T-helper 17 cell (primary cell): ENCODE measurements at regions not wholly inside any gene's neighbourhood (a gene's known extent, or its start where the extent isn't known, plus 50 kb on each side); places are given as distances from the start of the nearest gene placed in this dataset.
A peak's percentile ranks its signal among the peaks of the same experiment; 100 is the strongest.

Experiments used
- ATAC-seq: fragments of 150-1000 bp; cut with Tn5 transposase; 2 replicates; pipeline ENCODE4 v1.10.0; 2021; ENCODE audit warnings: mild to moderate bottlenecking, moderate library complexity
- DNase-seq, 3 donors: peaks; one replicate each; pipeline versions ENCODE4 v3.0.0 to v3.0.0-alpha.2; 2020 to 2021
- H3K9me3 ChIP-seq: one replicate; pipeline ENCODE4 v1.7.0; 2013; ENCODE audit warnings: low read length, mild to moderate bottlenecking; ENCODE audit not compliant: control insufficient read depth, poor library complexity, severe bottlenecking
- H3K27ac Mint-ChIP-seq: one replicate; pipeline ENCODE4 v1.8.0; 2022; ENCODE audit warnings: mild to moderate bottlenecking, moderate library complexity, mixed read lengths
- H3K27me3 Mint-ChIP-seq: one replicate; pipeline ENCODE4 v1.8.0; 2022; ENCODE audit warnings: mixed read lengths
- H3K36me3 Mint-ChIP-seq: one replicate; pipeline ENCODE4 v1.8.0; 2022; ENCODE audit warnings: low read depth, mixed read lengths
- H3K4me1 Mint-ChIP-seq: one replicate; pipeline ENCODE4 v1.8.0; 2022; ENCODE audit warnings: mild to moderate bottlenecking, mixed read lengths
- H3K4me3 Mint-ChIP-seq: one replicate; pipeline ENCODE4 v1.8.0; 2022; ENCODE audit warnings: mild to moderate bottlenecking, moderate library complexity, mixed read lengths

- no peaks in the 10 kb centered on the region for H3K9me3 ChIP-seq
- Mint-ChIP-seq H3K4me3 (no peak overlapping the region), H3K4me1 (no peaks in the 10 kb centered on the region), H3K36me3 (no peaks in the 10 kb centered on the region), H3K27ac (no peak overlapping the region), H3K27me3 (no peaks in the 10 kb centered on the region)
- ATAC-seq (no peak), DNase-seq (no peak)
Observed at GRCh38 chr14:34106310-34106709, 155.4 kb upstream of the EGLN3 start.

DNA sequence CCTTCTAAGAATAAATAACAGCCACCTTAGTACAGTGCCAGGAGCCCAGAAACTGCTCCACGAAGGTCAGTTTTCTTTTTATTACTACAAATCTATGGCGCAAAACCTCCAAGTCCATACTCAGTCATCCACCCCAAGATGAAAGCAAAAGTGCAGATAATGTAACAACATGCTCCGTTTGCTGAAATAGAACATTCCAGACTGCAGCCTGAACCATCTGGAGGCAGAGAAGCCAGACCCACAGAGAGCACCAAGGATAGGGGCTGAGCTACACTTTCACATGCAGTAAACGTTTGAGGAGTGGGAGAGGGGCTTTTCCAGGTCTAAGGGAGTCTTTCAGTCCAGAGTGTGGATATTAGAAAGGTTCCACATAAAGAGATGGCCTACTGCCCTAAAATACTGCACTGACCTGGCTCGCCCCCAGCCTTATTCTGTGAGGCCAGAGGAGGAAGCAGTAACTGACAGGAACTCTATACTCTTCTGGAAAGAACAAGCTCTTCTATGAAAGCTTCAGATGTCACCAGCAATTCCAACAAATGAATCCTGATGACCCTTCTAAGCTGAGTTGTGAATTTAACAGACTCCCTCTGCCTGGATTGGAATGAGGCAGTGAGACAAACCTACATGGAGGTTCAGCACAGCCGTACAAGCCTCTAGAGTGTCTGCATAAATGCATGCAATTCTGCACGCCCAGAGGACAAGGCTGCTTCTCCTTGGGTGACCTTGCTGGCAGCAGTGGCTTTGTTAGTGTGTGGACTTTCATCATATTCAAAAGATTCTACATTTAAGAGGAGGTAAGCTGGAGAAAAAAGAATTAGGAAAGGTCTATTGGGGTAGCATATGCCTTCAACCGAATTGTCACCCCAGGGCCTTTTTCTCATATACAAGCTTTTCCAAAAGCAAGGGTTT is 153.9 kb upstream of the EGLN3 start:
- no peaks in the 10 kb centered on the region for H3K36me3 Mint-ChIP-seq
- DNase-seq: no peak
- no peaks in the 10 kb centered on the region for H3K27me3 Mint-ChIP-seq
- H3K4me1 Mint-ChIP-seq: no peaks in the 10 kb centered on the region
- H3K27ac Mint-ChIP-seq: no peak overlapping the region
- no peak for ATAC-seq
- no peak overlapping the region for H3K4me3 Mint-ChIP-seq
- H3K9me3 ChIP-seq: no peaks in the 10 kb centered on the region

- no peaks in the 10 kb centered on the region for H3K36me3 Mint-ChIP-seq
- H3K9me3 ChIP-seq: no peaks in the 10 kb centered on the region
- no peak overlapping the region for H3K27ac Mint-ChIP-seq
- no peak for DNase-seq
- no peaks in the 10 kb centered on the region for H3K27me3 Mint-ChIP-seq
- H3K4me1 Mint-ChIP-seq: peaks cover 7% of the 10 kb centered on the region
- H3K4me3 Mint-ChIP-seq: no peak overlapping the region
- ATAC-seq: no peak
Observed at GRCh38 chr14:34103176-34103575, 152.3 kb upstream of the EGLN3 start.

GRCh38 chr14:34099635-34100034 is 148.8 kb upstream of the EGLN3 start:
- ATAC-seq (no peak), DNase-seq (no peak)
- no peak overlapping the region for H3K4me3 Mint-ChIP-seq
- H3K27me3 Mint-ChIP-seq: no peaks in the 10 kb centered on the region
- no peaks in the 10 kb centered on the region for H3K36me3 Mint-ChIP-seq
- H3K9me3 ChIP-seq: no peaks in the 10 kb centered on the region
- peaks cover 7% of the 10 kb centered on the region for H3K4me1 Mint-ChIP-seq
- H3K27ac Mint-ChIP-seq: no peak overlapping the region

GRCh38 chr14:34098985-34099349 is 148.1 kb upstream of the EGLN3 start:
- DNase-seq: no peak
- no peak for ATAC-seq
- H3K9me3 ChIP-seq: no peaks in the 10 kb centered on the region
- Mint-ChIP-seq H3K27me3 (no peaks in the 10 kb centered on the region), H3K27ac (no peak overlapping the region), H3K36me3 (no peaks in the 10 kb centered on the region), H3K4me3 (no peak overlapping the region), H3K4me1 (peaks cover 12% of the 10 kb centered on the region)

DNA sequence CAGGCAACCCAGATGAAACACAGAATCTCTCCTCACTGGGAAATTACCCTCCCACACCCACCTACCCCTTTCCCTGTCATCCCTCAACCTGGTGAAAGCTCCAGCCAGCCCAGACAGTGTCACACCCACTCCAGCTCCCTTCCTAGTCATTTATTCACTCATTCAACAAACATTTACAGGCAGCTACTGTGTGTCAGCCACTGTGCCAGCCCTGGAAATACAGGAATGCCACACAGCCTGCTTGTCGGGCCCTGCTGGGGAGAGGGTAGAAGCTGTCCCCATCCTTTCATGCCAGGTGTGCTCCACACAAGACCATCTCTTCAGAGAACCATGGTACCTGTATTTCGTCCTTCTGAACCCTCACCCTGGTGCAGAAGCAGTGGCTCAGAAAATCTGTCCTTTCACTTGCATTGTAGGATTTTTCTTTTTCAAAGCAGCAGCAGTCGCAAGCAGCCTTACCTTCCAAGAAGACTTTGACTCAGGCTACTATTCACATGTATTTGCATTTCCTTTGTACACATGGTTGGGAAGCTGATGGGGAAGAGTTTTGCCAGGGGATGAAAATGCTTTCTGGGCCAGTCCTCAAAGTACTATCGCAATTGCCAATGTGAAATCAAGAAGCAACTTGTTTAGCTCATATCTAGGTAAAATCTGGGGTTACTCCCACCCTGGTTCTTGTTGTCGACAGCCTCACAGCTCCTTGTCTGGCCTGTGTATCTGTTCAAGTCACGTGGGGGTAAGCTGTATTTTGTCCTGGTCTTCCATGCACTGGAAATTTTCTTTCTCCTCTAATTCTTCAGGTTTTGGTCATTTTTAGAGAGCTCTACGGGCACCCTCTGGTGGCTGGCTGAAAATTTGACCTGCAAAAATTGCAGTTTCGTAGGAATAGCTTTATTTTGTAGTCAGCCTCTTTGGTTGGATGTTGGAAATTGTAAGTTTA is 147.4 kb upstream of the EGLN3 start:
- no peaks in the 10 kb centered on the region for H3K27me3 Mint-ChIP-seq
- no peaks in the 10 kb centered on the region for H3K36me3 Mint-ChIP-seq
- H3K9me3 ChIP-seq: no peaks in the 10 kb centered on the region
- peaks cover 16% of the 10 kb centered on the region for H3K4me1 Mint-ChIP-seq
- no peak overlapping the region for H3K27ac Mint-ChIP-seq
- DNase-seq (peak in 1 of 3 donors; percentile 8), ATAC-seq (no peak)
- H3K4me3 Mint-ChIP-seq: no peak overlapping the region

DNA sequence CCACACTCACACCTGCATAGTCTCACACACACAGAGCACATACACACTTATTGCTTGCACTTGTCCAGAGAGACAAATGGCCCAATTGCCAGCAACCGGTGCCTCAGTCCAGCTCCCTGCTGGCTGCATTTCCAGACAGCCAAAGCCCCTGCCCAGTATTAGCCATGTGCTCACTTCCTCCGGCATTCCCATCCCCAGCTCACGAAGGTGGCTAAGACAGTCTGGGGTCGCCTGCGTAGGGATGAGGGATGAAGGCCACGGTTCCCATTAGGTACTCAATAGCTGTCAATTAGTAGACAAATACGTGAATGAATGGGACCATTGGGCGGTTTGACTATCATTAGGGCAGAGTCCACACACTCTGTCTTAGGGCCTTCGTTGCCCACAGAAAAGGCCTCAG is 146.8 kb upstream of the EGLN3 start:
- Mint-ChIP-seq H3K36me3 (no peaks in the 10 kb centered on the region), H3K4me3 (no peak overlapping the region), H3K27me3 (no peaks in the 10 kb centered on the region), H3K27ac (no peak overlapping the region), H3K4me1 (peaks cover 16% of the 10 kb centered on the region)
- DNase-seq (no peak), ATAC-seq (no peak)
- no peaks in the 10 kb centered on the region for H3K9me3 ChIP-seq

DNA sequence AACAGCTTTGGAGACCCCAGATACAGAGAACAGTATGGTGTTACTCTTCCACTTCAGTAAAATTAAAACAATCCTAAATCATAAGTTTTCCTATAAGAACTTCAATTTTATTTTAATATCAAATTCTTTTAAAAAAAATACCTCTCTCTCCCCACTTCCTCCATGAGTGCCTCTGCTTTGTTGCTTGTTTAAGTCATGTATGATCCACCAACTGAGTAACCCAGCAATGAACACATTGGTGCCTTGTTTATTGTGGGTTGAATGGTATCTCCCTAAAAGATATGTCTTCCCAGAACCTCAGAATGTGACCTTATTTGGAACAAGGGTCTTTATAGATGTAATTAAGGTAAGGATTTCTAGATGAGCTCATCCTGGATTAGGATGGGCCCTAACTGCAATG is 143.5 kb upstream of the EGLN3 start:
- peaks cover 22% of the 10 kb centered on the region for H3K4me1 Mint-ChIP-seq
- ATAC-seq (no peak), DNase-seq (no peak)
- H3K36me3 Mint-ChIP-seq: no peaks in the 10 kb centered on the region
- H3K27ac Mint-ChIP-seq: peak overlapping the region; percentile 46
- no peaks in the 10 kb centered on the region for H3K27me3 Mint-ChIP-seq
- H3K9me3 ChIP-seq: no peaks in the 10 kb centered on the region
- H3K4me3 Mint-ChIP-seq: no peak overlapping the region

GRCh38 chr14:34093883-34094282 is 143.0 kb upstream of the EGLN3 start:
- Mint-ChIP-seq H3K27me3 (no peaks in the 10 kb centered on the region), H3K4me1 (peaks cover 22% of the 10 kb centered on the region), H3K27ac (peak overlapping the region; percentile 46)

DNA sequence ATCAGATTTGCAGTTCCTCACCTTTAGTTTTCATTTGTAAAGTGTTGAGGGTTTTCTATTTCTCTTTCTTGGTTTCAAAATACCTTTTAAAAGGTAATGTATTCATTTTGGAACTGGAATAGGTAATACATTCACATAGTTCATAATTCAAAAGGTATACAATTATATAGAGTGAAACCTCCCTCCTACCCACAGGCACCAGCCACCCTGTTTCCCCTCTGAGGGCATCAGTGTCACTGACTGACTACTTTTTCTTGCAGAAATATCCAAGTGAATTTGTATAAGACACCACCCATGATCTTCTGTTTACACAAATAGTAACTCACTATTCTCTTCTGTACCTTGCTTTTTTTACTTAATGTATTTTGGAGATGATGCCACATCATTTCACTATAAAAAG is 139.6 kb upstream of the EGLN3 start:
- ATAC-seq: no peak
- Mint-ChIP-seq H3K27ac (no peak overlapping the region), H3K36me3 (no peaks in the 10 kb centered on the region), H3K4me3 (no peak overlapping the region), H3K27me3 (no peaks in the 10 kb centered on the region), H3K4me1 (peaks cover 15% of the 10 kb centered on the region)
- H3K9me3 ChIP-seq: no peaks in the 10 kb centered on the region
- no peak for DNase-seq

More at GRCh38 chr14:34093883-34094282, 143.0 kb upstream of the EGLN3 start:
- ATAC-seq (peak; percentile 28), DNase-seq (no peak)
- H3K9me3 ChIP-seq: no peaks in the 10 kb centered on the region
- no peak overlapping the region for H3K4me3 Mint-ChIP-seq
- H3K36me3 Mint-ChIP-seq: no peaks in the 10 kb centered on the region

DNA sequence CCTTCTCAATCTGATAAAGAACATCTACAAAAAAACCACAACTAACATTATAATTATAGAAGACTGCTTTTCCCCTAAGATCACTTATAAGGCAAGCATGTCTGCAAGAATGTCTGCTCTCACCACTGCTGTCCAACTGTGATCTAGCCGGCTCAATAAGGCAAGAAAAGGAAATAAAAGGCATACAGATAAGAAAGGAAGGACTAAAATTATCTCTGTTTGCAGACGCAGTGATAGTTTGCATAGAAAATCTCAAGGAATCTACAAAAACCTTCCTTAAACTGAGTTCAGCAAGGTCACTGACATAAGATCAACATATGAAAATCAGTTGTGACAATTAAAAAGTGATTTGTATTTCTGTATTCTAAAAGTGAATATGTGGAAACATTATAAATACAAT is 138.0 kb upstream of the EGLN3 start:
- no peak for DNase-seq
- Mint-ChIP-seq H3K27ac (no peak overlapping the region), H3K4me1 (peaks cover 10% of the 10 kb centered on the region), H3K36me3 (no peaks in the 10 kb centered on the region), H3K4me3 (no peak overlapping the region), H3K27me3 (no peaks in the 10 kb centered on the region)
- no peak for ATAC-seq
- H3K9me3 ChIP-seq: no peaks in the 10 kb centered on the region

GRCh38 chr14:34087571-34087970 is 136.7 kb upstream of the EGLN3 start:
- Mint-ChIP-seq H3K36me3 (no peaks in the 10 kb centered on the region), H3K4me1 (peaks cover 6% of the 10 kb centered on the region), H3K27me3 (no peaks in the 10 kb centered on the region), H3K27ac (no peak overlapping the region), H3K4me3 (no peak overlapping the region)
- ATAC-seq (no peak), DNase-seq (no peak)
- H3K9me3 ChIP-seq: no peaks in the 10 kb centered on the region

DNA sequence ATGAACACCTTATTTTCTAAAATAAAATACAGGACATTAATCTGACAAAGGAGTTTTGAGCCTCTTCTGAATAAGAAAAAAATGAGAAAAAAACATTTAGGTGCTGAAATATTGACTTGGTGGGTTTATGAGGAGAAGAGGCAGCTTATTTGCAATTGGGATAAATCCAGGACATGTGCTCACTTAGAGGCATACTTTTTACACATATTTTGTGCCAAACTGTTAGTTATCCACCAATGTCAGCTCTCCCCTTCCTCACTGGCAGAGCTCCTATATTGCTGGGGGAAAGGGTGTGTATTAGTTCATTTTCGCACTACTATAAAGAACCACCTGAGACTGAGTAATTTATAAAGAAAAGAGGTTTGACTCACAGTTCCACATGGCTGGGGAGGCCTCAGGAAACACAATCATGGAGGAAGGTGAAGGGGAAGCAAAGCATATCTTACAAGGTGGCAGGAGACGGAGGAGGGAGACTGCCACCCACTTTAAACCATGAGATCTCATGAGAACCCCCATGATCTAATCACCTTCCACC is 135.4 kb upstream of the EGLN3 start:
- DNase-seq (no peak), ATAC-seq (no peak)
- Mint-ChIP-seq H3K4me1 (peaks cover 6% of the 10 kb centered on the region), H3K27me3 (no peaks in the 10 kb centered on the region), H3K4me3 (no peak overlapping the region), H3K36me3 (no peaks in the 10 kb centered on the region), H3K27ac (no peak overlapping the region)
- no peaks in the 10 kb centered on the region for H3K9me3 ChIP-seq
